HCEC 1CT (cell line): ENCODE measurements at regions not wholly inside any gene's neighbourhood (a gene's known extent, or its start where the extent isn't known, plus 50 kb on each side); places are given as distances from the start of the nearest gene placed in this dataset.
"Not testable (repeated sequence)": the region's sequence is repeated elsewhere in the genome, so short reads cannot be mapped to it uniquely, and the experiment has no call there.

ENCODE experiments used
- DNase-seq: peaks from one replicate; pipeline ENCODE4 v3.0.0-alpha.2; 2017

DNA sequence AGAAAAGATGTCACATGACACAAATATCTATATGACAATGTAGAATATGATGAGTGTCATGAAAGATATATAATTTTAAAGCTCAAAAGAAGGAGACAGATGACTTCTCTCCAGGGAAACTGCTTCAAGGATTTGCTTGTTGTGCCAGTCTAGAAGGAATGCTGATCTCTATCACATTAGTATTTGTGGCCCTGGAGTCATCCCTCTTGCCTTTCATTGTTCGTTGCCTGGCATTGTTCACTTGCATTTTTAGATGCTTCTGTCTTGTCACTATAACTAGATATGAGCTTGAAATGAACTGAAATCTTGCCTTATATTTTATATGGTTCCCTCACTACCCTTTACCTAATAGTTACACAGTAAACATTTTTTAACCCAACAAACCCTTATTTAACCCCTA lies 207.5 kb downstream of the ZNF608 start:
- no peak for DNase-seq

DNA sequence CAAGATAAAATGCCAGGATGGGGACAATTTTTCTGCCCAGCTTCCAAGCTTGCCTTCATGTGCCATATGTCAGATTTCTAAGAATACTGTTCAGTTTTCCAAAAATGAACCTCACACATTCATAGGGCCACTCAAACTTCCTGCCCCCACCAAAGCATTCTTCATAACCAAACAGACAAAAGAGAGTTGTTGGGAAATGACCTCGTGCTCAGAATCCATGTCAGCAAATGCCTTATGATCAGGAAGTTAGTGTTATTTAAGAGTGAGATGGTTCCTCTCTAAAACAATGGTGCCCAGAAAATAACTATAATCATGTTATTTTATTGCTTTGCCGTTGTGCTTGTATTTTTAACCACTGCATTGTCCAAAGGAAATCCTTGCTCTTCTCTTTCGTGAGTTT lies 208.2 kb downstream of the ZNF608 start:
- no peak for DNase-seq

DNA sequence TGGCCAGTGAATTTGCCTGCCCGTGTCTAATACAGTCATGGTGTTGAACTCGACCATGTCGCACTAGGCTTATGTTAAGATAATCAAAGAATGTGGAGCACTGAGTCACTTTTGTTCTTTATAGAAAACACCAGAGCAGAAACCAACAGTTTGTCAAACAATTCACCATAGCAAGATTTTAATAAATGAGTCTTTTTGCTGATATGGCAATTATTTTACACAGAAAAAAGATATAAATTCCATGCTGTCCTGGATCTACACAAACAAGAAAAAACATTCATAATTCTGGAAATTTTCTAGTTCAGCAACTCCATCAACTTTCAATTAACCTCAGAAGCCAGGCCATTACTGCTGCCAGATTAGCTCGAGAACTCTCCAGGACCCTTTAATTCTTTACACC lies 208.9 kb downstream of the ZNF608 start:
- no peak for DNase-seq

DNA sequence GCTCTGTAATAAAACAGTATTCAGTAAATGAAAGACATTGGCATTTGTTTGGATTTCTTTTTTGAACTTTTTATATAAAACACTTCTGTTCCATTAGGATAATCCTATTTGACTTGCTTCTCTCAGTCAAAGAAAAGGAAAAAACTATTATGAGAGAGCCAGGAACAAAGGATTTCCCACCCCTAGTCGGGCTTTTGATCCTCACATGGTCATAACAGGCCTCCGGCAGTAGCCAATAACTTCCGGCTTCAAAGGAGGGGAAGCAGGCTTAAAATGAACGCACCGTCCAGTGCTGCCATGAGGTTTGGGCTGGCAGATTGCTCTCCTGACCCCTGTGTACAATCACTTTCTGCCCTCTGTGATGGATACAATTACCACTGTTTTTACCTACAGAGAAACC lies 209.3 kb downstream of the ZNF608 start:
- DNase-seq, result no peak

DNA sequence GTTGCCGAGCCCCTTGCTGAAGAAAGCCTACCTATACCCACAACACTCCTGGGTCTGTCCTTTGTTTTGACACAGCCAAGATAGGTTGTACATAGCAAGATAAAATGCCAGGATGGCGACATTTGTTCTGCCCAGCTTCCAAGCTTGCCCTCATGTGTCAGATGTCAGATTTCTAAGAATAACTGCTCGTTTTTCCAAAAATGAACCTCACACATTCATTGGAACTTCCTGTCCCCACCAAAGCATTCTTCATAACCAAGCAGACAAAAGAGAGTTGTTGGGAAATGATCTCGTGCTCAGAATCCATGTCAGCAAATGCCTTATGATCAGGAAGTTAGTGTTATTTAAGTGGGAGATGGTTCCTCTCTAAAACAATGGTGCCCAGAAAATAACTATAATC lies 210.1 kb downstream of the ZNF608 start:
- DNase-seq, result no peak

DNA sequence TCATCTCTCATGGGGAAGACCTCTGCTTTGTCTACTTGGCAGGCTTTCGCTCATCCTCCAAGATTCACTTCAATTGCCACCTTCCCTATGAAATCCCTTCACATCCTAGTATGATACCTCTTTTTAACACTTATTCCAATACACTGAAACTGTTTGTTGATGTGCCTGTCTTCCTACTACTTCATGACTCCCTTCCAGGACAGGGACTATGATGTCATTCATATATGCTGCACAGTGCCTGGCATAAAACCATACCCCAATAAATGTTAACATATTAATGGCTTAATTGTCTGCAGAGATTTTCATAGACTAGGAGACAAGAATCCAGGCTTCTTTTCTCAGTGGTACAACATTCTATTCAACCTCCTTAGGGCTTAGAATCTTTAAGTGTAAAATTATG lies 215.5 kb downstream of the ZNF608 start:
- no peak for DNase-seq

DNA sequence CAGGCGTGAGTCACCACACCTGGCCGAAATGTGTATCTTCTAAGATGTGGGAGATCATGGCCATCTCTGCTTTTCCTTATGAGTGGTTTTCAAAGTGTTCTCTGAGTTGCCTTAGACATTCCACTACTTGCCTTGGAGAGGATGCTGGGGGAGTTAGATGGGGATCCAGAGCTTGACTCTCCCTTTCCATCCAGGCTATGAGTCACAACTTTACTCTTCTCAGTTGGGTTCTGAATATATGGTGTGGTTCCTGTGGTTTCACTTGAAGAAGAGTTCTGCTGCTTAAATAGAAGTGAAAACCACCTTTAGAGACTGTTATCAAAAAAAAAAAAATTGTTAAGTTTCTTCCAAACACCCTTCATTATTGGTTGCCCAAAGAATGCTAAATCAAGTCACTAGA lies 217.6 kb downstream of the ZNF608 start:
- DNase-seq, result no peak

DNA sequence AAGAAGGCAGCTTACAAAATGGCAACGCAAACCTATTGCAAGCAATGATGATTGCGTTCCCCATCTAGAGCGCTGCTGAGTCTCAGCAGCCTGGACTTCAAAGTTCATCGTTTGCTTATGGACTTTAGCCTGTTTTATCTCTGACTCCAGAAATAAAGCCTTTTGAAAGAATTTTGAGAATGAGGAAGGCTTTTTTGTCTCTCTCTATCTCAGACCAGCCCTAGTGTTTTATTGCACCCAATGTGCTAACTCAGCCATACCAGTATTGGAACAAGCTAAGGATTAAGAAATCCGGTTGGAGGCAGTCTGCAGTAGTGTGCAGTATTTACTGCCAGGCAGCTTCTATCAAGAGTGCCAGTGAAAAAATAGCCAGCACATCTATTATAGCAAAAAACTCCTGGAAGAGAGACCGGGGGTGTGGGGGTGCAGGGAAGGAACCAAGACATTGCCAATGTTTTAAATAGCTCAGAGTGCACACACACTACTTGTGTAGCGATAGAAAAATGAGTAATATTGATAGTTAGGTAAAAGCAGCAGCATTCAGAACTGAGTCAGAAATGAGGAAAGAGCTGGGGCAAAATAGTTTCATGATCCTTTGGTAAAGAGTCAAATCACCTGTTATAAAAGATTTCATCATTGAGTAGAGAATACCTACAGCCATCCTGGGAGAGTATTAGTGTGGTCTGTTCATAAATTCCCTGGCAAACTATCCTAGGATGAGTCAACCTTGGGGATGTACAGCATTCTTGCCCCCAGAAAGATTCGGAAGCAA lies 219.0 kb downstream of the ZNF608 start:
- DNase-seq, result peak; percentile 23

DNA sequence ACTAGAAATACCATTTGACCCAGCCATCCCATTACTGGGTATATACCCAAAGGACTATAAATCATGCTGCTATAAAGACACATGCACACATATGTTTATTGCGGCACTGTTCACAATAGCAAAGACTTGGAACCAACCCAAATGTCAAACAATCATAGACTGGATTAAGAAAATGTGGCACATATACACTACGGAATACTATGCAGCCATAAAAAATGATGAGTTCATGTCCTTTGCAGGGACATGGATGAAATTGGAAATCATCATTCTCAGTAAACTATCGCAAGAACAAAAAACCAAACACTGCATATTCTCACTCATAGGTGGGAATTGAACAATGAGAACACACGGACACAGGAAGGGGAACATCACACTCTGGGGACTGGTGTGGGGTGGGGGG lies 220.4 kb downstream of the ZNF608 start:
- DNase-seq, result not testable (repeated sequence)

DNA sequence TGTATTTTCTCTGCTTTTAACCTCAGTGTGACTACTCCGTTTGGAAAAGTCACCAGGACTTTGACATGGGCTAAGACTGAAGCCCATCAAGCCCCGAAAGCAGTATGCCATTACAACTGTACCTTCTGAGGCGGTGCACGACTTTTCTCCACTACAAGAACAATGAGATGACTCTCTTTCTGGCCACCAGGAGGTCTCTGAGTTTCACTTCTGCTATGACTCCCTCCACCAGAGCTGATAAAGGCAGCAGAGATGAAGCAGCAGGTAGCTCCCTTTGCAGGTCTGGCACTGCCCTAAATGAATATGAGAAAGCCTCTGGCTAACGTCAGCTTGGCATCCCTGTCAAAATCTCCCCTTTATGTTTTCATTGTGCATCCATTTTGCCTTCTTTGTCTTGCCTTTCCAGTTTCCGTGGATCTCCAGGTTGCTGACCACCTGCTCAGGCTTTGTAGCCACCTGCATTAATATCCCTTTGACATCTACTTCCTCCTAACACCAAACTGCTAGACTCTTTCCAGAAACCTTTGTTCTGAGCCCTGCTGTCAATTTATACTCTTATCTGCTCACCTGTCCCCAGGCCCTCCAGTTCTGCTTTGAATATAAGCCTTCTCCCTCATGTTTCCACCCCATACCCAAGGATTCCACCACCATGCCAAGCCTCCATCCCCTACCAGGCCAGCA lies 221.7 kb downstream of the ZNF608 start:
- no peak for DNase-seq

DNA sequence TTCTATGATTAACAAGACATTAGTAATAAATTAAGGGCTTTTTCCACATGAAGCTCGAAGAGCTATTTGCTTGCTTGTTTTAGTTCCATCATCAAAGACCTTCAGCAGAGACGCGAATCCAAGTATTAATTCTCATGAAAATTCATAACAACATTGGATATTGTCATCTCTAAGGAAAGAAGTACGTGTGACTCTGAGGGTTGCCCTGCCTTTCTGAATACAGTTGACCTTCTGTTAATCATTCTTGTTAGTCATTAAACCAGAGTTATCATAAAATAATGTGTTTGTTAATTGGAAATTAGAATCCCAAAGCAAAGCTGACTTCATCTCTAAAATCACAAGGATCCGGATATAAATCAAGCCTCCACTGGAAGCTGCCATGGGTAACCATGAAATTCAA lies 222.5 kb downstream of the ZNF608 start:
- DNase-seq, result no peak

DNA sequence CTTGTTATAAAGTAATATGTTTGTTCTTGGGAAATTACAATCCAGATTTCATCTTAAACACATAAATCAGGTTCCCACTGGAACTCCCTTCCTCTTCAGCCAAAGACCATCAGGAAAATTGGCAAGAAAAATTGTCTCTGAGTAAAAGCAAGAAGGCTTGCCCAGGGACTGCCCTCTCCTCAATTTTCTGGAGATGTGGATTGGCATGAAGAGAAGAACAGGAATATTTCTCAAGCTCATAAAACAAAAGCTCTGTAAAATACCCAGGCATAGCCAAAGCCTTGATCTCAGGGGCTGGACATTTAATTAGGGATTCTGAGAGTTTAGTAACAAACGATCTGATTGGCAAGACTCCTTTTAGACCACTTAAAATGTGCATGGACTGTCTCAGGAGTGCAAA lies 223.4 kb downstream of the ZNF608 start:
- no peak for DNase-seq

DNA sequence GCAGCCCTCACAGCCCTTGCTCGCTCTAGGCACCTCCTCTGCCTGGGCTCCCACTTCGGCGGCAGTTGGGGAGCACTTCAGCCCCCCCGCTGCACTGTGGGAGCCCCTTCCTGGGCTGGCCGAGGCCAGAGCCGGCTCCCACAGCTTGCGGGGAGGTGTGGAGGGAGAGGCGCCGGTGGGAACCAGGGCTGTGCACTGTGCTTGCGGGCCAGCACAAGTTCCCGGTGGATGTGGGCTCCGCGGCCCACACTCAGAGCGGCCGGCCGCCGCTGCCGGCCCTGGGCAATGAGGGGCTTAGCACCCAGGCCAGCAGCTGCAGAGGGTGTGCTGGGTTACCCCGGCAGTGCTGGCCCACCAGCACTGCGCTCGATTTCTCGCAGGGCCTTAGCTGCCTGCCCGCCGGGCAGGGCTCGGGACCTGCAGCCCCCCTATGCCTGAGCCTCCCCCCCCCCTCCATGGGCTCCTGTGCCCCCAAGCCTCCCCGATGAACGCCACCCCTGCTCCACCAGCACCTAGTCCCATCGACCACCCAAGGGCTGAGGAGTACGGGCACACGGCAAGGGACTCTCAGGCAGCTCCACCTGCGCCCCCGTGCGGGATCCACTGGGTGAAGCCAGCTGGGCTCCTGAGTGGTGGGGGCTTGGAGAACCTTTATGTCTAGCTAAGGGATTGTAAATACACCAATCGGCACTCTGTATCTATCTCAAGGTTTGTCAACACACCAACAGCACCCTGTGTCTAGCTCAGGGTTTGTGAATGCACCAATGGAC lies 224.8 kb downstream of the ZNF608 start:
- DNase-seq, result no peak

DNA sequence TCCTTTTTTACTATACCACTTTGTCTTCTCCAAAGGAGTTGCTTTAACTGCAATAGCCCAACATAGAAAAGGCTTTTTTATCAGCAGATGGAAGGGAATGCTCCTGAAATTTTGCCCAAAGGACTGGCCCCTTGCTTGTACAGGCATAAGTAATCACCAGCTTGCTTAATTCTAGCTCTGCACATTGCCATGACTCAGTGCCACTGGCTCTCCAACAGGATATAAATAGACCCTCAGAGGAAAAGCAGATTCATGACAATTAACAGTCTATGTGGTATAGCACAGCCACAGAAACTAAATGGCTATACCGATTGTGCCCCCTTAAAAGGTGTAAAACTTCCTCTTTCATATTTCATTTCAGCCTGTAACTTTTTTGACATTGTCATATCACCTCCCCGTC lies 227.0 kb downstream of the ZNF608 start:
- peak; percentile 85 for DNase-seq

DNA sequence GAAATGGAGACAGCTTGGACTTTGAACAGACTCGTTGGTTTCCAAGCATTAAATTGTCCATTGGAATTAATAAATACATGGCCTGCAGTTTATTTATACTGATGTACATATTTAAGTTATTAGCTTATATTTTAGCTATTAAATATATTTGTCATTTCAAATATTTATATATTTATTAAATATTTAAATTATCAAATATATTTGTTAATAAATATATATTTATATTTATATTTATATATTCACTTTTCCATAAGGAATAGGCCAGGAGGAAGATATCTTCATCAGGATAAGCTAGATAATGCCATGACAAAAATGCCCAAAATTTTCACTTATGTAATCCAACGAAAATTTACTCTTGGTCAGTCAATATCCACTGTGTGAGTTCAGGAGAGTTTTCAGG lies 229.9 kb downstream of the ZNF608 start:
- DNase-seq, result no peak

DNA sequence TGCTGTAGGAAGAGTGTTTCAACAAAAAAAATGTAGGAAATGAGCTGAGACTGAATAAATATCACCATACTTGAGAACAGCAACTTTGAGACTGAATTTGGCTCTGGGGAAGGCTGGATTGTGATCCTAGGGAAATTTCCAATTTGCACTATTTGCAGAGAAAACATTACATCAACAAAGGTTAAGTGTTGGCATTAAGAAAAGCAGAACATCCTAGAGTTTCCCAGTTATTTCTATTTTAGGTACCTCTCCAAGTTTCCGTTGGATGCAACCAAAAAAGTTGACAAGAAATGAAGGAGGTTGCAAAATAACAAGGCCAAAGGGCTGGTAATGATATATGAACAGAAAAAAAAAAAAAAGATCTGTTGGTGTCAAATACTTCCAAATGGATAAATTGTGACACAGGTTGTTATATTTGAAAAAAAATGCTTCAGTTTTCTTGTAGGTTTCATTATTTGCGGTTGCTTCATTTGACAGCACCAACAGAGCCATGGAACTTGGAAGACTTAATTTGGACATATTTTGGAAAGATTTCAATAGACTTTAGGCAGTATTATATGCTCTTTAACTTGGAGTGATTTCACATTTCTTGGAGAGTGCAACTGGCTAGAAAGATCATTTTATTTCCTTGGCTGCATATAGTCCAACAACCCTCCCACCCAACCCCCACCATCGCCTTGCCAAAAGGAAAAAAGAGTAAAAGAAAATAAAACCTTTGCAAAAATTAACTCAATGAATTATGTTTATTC lies 230.8 kb downstream of the ZNF608 start:
- no peak for DNase-seq

DNA sequence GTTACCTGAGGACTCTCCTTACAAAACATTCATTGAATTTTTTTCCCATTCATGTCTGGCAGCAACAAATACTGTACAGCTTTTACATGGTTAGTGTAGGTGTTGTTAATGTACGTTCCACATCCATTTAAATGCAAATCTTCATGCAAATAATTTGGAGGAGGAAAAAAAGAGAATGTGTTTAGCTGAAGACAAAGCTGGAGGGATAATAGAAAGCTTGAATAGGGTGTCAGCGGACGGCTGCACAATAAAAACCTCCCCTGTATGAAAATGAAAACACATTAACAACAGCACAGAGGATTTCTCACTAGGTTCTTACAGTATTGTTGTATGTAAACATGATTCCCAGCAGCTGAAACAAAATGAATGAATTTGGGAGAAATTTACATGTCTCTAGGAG lies 231.5 kb downstream of the ZNF608 start:
- no peak for DNase-seq

DNA sequence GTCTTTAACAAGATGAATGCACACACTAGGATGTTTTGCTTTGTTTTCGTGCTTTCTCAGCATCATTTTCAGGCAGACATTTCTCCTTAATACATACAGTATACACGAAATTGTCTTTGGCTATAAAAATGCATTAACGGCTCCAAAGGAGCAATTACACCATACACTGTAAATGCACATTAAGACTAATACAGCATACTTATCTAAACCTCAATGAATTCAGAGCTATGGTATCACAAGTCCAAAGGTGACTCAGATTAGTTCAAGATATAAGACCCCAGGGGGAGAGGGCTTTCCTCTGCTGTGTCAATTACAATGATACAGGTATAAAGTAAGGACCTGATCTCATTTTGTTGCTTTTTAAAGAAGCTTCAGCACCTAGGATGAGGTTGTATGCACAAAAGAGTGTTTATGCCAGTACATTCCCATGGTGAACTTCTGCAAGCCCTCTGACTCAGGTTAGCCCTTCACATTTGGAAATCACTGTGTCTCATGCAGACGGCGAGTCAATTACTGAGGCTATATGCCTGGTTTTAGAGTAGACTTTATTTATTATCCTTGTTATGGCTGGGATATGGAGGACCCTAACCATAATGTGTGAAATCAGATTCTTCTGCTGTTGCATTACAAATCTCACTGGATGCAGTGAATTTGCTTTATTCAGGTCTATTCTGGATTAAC lies 233.3 kb downstream of the ZNF608 start:
- DNase-seq, result peak; percentile 4

DNA sequence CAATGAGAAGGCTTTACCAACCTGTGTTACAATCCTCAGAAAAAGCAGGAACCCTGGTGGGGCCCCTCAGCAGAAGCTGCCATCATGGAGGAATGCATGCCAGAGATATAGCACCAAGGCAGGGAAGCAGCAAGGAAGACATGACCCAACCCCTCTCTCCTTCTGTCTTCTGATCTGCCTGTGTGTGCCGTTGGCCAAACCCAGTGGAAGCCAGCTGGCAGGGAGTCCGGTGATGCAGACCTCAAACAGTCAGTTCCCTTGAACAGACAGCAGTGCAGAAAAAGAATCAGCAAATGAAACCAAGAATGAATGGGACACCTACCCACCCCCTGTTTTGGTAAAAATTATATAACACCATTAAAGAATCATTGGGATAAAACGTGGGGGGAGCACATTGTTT lies 234.2 kb downstream of the ZNF608 start:
- DNase-seq, result no peak

DNA sequence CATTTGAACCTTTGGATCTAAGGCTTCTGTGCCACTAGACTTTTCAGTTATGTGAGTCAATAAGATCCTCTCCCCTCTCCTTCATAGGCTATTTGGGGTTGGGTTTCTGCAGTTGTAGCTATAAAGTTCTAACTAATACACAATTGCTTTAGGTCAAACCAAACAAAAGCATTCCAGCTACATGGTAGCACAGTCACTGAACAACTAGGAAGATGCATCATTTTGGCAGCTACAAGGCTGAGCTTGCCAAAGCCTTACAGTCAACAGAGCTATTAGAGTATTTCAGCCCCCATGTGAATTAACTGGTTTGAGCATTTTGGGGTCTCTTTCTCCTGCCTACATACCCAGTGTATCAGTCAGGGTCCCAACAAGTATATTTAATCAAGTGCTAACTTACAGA lies 234.6 kb downstream of the ZNF608 start:
- no peak for DNase-seq

DNA sequence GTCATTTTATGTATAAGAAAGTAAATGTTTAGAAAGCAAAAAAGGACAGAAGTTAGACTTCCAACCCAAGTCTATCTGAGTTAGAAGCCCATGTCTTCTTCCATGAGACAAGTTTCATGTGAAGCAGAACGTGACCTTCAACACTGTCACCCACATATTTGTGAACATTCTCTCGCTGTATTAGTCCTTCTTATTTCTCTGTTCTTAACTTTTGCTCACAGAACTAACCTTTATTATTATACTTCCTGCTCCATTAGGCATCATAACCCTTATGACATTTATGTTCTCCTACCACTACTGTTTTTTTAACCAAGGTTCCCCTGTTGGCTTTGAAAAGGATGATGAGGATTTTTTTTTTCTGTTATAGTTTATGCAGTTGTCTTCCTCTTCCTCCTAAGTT lies 238.8 kb downstream of the ZNF608 start:
- DNase-seq, result no peak

DNA sequence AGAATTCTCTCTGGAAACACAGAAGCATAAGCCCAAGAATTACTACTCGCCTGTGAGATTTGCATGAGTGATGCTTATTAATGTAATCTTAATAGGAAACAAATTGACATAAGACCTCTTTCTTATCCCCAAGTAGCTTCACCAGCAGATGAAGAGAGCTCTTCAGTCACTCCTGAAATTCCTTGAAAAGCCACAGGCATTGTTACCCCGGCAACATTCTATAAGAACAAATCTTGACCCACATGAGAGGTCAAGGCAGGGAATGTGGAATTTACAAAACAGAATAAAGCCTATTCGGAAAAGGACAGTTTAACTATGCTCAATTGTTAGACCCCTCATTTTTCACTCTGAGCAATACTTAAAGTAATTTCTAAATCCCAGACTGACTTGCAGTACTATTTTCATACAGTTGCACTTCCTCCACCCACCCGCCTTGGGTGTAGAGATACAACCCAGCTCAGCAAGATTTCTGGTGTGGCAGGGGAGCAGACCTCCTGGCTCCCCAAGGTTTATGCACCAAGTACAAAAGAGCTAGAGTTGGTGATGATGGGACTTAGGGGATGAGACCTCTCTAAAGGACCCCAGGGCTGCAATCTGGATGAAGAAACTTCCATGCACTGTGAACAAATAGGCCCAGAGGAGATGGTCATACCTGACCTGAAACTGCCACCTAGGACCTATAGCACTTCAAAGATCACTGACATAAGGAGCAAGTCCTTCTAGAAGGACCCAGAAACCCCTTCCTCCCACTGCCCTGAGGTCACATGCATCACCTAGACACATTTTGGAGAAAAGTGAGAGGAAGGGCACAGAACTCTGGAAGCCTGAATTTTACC lies 242.1 kb downstream of the ZNF608 start:
- no peak for DNase-seq
